HFFc6 (cell line): ENCODE measurements at regions not wholly inside any gene's neighbourhood (a gene's known extent, or its start where the extent isn't known, plus 50 kb on each side); places are given as distances from the start of the nearest gene placed in this dataset.

ENCODE experiments used
- DNase-seq: peaks from one replicate; pipeline ENCODE4 v3.0.0-alpha.2; 2018
- H3K27ac Mint-ChIP-seq: 2 replicates; pipeline ENCODE4 v1.8.0; 2020; ENCODE audit warnings: mild to moderate bottlenecking, mixed read lengths
- H3K27me3 Mint-ChIP-seq: 2 replicates; pipeline ENCODE4 v1.8.0; 2021; ENCODE audit warnings: mild to moderate bottlenecking, moderate library complexity, mixed read lengths; ENCODE audit not compliant: insufficient read depth
- H3K36me3 Mint-ChIP-seq: 2 replicates; pipeline ENCODE4 v1.8.0; 2021; ENCODE audit warnings: low read depth, mixed read lengths
- H3K4me1 Mint-ChIP-seq: 2 replicates; pipeline ENCODE4 v1.8.0; 2020; ENCODE audit warnings: low read depth, mixed read lengths
- H3K4me3 Mint-ChIP-seq: 2 replicates; pipeline ENCODE4 v1.8.0; 2020; ENCODE audit warnings: mild to moderate bottlenecking, moderate library complexity, mixed read lengths
- H3K9me3 Mint-ChIP-seq: 2 replicates; pipeline ENCODE4 v1.8.0; 2020; ENCODE audit warnings: mild to moderate bottlenecking, mixed read lengths
- TF ChIP-seq, protein P1 (sequence below): fragments of 200-600 bp; sonication (generic); IDR thresholded peaks from 2 replicates; pipeline ENCODE4 v1.5.0; 2021; ENCODE audit warnings: antibody characterized with exemption, mild to moderate bottlenecking

DNA sequence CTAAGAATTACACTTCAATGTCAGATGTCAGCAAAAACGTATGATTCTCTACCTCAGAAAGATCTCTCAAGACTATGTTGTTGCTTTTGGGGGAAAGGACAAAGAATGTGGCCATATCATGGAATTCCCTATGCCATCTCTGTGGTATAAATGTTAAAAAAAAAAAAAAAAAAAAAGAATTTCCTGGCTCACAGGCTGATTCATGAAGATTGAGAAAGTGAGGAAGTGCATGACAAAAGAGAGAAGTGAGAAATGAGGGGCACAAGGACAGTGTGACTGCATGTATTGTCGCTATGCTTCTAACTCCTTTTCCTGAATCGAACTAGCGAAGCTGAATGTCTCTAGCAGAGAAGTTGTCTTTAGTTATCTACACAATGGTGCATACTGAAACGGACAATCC lies 80.6 kb upstream of the CARD18 start:
- Mint-ChIP-seq H3K36me3 (no peaks in the 10 kb centered on the region), H3K9me3 (no peaks in the 10 kb centered on the region), H3K27ac (no peak overlapping the region), H3K4me1 (peaks cover 12% of the 10 kb centered on the region; the same call in 1 of the 2 replicates), H3K4me3 (no peak overlapping the region), H3K27me3 (peaks cover 1% of the 10 kb centered on the region; the same call in 1 of the 2 replicates)
- TF ChIP-seq, protein P1, sequence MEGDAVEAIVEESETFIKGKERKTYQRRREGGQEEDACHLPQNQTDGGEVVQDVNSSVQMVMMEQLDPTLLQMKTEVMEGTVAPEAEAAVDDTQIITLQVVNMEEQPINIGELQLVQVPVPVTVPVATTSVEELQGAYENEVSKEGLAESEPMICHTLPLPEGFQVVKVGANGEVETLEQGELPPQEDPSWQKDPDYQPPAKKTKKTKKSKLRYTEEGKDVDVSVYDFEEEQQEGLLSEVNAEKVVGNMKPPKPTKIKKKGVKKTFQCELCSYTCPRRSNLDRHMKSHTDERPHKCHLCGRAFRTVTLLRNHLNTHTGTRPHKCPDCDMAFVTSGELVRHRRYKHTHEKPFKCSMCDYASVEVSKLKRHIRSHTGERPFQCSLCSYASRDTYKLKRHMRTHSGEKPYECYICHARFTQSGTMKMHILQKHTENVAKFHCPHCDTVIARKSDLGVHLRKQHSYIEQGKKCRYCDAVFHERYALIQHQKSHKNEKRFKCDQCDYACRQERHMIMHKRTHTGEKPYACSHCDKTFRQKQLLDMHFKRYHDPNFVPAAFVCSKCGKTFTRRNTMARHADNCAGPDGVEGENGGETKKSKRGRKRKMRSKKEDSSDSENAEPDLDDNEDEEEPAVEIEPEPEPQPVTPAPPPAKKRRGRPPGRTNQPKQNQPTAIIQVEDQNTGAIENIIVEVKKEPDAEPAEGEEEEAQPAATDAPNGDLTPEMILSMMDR: no peak
- DNase-seq: no peak

DNA sequence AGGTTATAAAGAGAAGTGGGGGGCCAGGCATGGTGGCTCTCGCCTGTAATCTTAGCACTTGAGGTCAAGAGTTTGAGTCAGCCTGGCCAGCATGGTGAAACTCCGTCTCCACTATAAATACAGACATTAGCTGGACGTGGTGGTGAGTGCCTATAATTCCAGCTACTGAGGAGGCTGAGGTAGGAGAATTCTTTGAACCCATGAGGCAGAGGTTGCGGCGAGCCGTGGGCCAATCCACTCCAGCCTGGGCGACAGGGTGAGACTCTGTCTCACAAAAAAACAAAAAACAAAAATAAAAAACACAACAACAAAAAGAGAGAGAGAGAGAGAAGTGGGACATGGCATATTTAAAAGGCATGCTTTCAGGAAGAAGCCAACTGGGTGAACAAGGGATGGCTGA lies 80.1 kb upstream of the CARD18 start:
- Mint-ChIP-seq H3K9me3 (no peaks in the 10 kb centered on the region), H3K27me3 (peaks cover 1% of the 10 kb centered on the region; the same call in 1 of the 2 replicates), H3K4me3 (no peak overlapping the region), H3K36me3 (no peaks in the 10 kb centered on the region), H3K4me1 (peaks cover 8% of the 10 kb centered on the region; the same call in 1 of the 2 replicates), H3K27ac (no peak overlapping the region)
- DNase-seq: no peak
- TF ChIP-seq, protein P1: no peak

DNA sequence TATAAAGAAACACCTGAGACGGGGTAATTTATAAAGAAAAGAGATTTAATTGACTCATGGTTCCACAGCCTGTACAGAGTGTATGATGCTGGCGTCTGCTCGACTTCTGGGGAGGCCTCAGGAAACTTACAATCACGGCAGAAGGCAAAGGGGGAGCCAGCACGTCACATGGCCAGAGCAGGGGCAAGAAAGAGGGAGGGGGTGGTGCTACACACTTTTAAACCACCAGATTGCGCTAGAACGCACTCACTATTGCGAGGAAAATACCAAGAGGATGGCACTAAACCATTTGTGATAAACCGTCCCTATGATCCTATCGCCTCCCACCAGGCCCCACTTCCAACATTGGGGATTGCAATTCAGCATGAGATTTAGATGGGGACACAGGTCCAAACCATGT lies 79.7 kb upstream of the CARD18 start:
- DNase-seq: no peak
- TF ChIP-seq, protein P1: no peak; the same call in 1 of the 2 replicates
- H3K9me3 Mint-ChIP-seq: no peaks in the 10 kb centered on the region
- peaks cover 1% of the 10 kb centered on the region; the same call in 1 of the 2 replicates for H3K27me3 Mint-ChIP-seq
- no peaks in the 10 kb centered on the region for H3K36me3 Mint-ChIP-seq
- no peak overlapping the region for H3K4me3 Mint-ChIP-seq
- no peak overlapping the region for H3K27ac Mint-ChIP-seq
- peaks cover 4% of the 10 kb centered on the region; the same call in 1 of the 2 replicates for H3K4me1 Mint-ChIP-seq

DNA sequence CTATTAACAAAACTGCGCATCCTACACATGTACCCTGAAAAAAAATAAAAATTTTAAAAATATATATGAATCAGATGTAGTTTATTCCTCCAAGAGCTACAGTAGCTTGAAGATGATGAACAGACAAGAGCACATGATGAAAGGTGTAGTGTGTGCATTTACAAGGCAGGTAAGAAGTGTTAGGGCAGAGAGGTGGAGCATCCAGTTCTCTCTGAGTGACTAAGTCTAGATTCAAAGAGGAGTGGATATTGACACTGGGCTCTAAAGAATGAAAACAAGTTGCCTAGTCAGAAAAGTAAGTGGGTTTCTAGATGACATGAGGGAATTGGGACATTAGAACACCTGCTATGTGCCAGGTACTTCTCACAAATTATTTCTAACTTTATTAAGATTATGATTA lies 76.0 kb upstream of the CARD18 start:
- TF ChIP-seq, protein P1: no peak
- Mint-ChIP-seq H3K36me3 (no peaks in the 10 kb centered on the region), H3K9me3 (no peaks in the 10 kb centered on the region), H3K4me3 (no peak overlapping the region), H3K4me1 (no peaks in the 10 kb centered on the region), H3K27ac (no peak overlapping the region), H3K27me3 (no peaks in the 10 kb centered on the region)
- no peak for DNase-seq

DNA sequence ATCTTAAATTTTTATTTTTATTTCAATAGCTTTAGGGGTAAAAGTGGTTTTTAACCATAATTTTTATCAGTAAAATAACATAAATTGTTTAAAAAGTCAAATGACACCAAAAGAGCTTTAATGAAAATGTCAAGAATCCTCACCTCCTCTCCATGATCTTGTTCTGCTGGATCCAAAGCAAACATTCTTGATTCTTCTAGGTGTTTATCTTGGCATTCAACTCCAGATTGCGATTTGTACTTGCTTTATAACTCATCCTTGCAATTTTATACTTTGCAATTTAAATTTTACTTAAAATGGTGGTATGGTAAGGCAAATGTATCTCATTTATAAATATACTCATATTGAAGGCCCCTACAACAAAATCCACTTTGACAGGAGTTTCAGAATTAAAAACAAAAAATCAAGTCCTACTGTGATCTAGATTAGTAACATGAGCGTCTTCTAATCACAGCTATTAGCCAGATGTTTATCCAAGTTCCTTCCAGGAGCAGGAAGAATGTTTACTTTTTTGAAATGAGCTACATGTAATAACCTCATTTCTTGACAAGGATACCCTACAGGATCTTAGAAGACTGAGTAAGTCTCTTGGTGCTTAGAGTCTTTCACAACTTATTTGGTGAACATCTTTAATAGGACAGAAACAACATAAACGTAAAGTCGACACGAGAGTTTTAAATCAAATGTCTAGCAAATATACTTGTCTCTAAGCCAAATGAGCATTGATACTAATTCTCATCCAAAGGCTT lies 72.4 kb upstream of the CARD18 start:
- Mint-ChIP-seq H3K4me3 (no peak overlapping the region), H3K4me1 (peaks cover under 1% of the 10 kb centered on the region), H3K27me3 (no peaks in the 10 kb centered on the region; the same call in 1 of the 2 replicates), H3K9me3 (no peaks in the 10 kb centered on the region), H3K27ac (no peak overlapping the region), H3K36me3 (no peaks in the 10 kb centered on the region)
- TF ChIP-seq, protein P1: no peak
- no peak for DNase-seq
